ENCODE measurements at regions not wholly inside any gene's neighbourhood (a gene's known extent, or its start where the extent isn't known, plus 50 kb on each side); places are given as distances from the start of the nearest gene placed in this dataset.

- H3K9me3 ChIP-seq (ENCODE audit: low read length) = no peaks in the 10 kb centered on the region
- H3K4me3 ChIP-seq (ENCODE audit: low read depth, low read length, poor library complexity, severe bottlenecking) = no peak overlapping the region
- no peaks in the 10 kb centered on the region for H4K20me1 ChIP-seq (ENCODE audit: insufficient read depth, low read length)
- no peak overlapping the region for H3K27ac ChIP-seq (ENCODE audit: low read depth, low read length, poor library complexity, severe bottlenecking)
- H2AFZ ChIP-seq (ENCODE audit: low read length) = no peak overlapping the region
- H3F3A ChIP-seq (ENCODE audit: insufficient read depth, low read length) = no peaks in the 10 kb centered on the region
- H3K36me3 ChIP-seq (ENCODE audit: insufficient read depth, low read length) = no peaks in the 10 kb centered on the region
- TF ChIP-seq CTCF (IDR thresholded peaks at IDR 0.05; ENCODE audit: low read length) (no peak), EZH2 (IDR thresholded peaks at IDR 0.05; ENCODE audit: borderline replicate concordance, low read length) (no peak)
- no peaks in the 10 kb centered on the region for H3K4me1 ChIP-seq (ENCODE audit: insufficient read depth, low read length, severe bottlenecking)
- no peaks in the 10 kb centered on the region for H3K9me2 ChIP-seq (ENCODE audit: low read depth, low read length)
- H3K9ac ChIP-seq (ENCODE audit: low read length) = no peak overlapping the region
- H3K4me2 ChIP-seq (ENCODE audit: low read length) = no peak overlapping the region
- H3K79me2 ChIP-seq (ENCODE audit: insufficient read depth, low read length) = no peaks in the 10 kb centered on the region
- H3K27me3 ChIP-seq (ENCODE audit: insufficient read depth, low read length) = no peaks in the 10 kb centered on the region
These were observed 226.0 kb upstream of the PWP1 start for GRCh38 chr12:107459641-107460040.

- Histone ChIP-seq H3K79me2 (ENCODE audit: insufficient read depth, low read length) (no peaks in the 10 kb centered on the region), H3K4me2 (ENCODE audit: low read length) (no peak overlapping the region)
These were observed 224.2 kb upstream of the PWP1 start for GRCh38 chr12:107461222-107461975.

GRCh38 chr12:107462428-107463332 lies 222.9 kb upstream of the PWP1 start:
- no peak overlapping the region for H3K27ac ChIP-seq (ENCODE audit: low read depth, low read length, poor library complexity, severe bottlenecking)
- H4K20me1 ChIP-seq (ENCODE audit: insufficient read depth, low read length) = no peaks in the 10 kb centered on the region
- no peaks in the 10 kb centered on the region for H3K9me2 ChIP-seq (ENCODE audit: low read depth, low read length)
- H3K9me3 ChIP-seq (ENCODE audit: low read length) = no peaks in the 10 kb centered on the region
- no peaks in the 10 kb centered on the region for H3K27me3 ChIP-seq (ENCODE audit: insufficient read depth, low read length)
- H3K36me3 ChIP-seq (ENCODE audit: insufficient read depth, low read length) = no peaks in the 10 kb centered on the region
- no peak overlapping the region for H3K9ac ChIP-seq (ENCODE audit: low read length)
- no peak overlapping the region for H3K4me2 ChIP-seq (ENCODE audit: low read length)
- no peak overlapping the region for H2AFZ ChIP-seq (ENCODE audit: low read length)
- H3F3A ChIP-seq (ENCODE audit: insufficient read depth, low read length) = no peaks in the 10 kb centered on the region
- no peak overlapping the region for H3K4me3 ChIP-seq (ENCODE audit: low read depth, low read length, poor library complexity, severe bottlenecking)
- TF ChIP-seq CTCF (IDR thresholded peaks at IDR 0.05; ENCODE audit: low read length) (no peak), EZH2 (IDR thresholded peaks at IDR 0.05; ENCODE audit: borderline replicate concordance, low read length) (no peak)
- H3K4me1 ChIP-seq (ENCODE audit: insufficient read depth, low read length, severe bottlenecking) = no peaks in the 10 kb centered on the region
- no peaks in the 10 kb centered on the region for H3K79me2 ChIP-seq (ENCODE audit: insufficient read depth, low read length)

More at GRCh38 chr12:107461222-107461975, 224.2 kb upstream of the PWP1 start:
- H3K9me3 ChIP-seq (ENCODE audit: low read length) = no peaks in the 10 kb centered on the region
- H3F3A ChIP-seq (ENCODE audit: insufficient read depth, low read length) = no peaks in the 10 kb centered on the region
- H3K27me3 ChIP-seq (ENCODE audit: insufficient read depth, low read length) = no peaks in the 10 kb centered on the region
- H4K20me1 ChIP-seq (ENCODE audit: insufficient read depth, low read length) = no peaks in the 10 kb centered on the region
- no peaks in the 10 kb centered on the region for H3K36me3 ChIP-seq (ENCODE audit: insufficient read depth, low read length)
- H3K4me1 ChIP-seq (ENCODE audit: insufficient read depth, low read length, severe bottlenecking) = no peaks in the 10 kb centered on the region
- no peak overlapping the region for H2AFZ ChIP-seq (ENCODE audit: low read length)
- no peaks in the 10 kb centered on the region for H3K9me2 ChIP-seq (ENCODE audit: low read depth, low read length)
- no peak overlapping the region for H3K9ac ChIP-seq (ENCODE audit: low read length)
- no peak overlapping the region for H3K27ac ChIP-seq (ENCODE audit: low read depth, low read length, poor library complexity, severe bottlenecking)
- no peak for TF ChIP-seq CTCF (IDR thresholded peaks at IDR 0.05; ENCODE audit: low read length)
- H3K4me3 ChIP-seq (ENCODE audit: low read depth, low read length, poor library complexity, severe bottlenecking) = no peak overlapping the region

Measured in OCI-LY1 (cell line).